GM12878 (cell line): ENCODE measurements at regions not wholly inside any gene's neighbourhood (a gene's known extent, or its start where the extent isn't known, plus 50 kb on each side); places are given as distances from the start of the nearest gene placed in this dataset.
A peak's percentile ranks its signal among the peaks of the same experiment; 100 is the strongest.

Experiments used
- ATAC-seq: fragments of 200-7000 bp; cut with Tn5 transposase; 3 replicates; pipeline ENCODE4 v1.9.1; 2020; ENCODE audit warnings: mild to moderate bottlenecking, moderate library complexity
- BruUV-seq: library from RNA; stranded (reverse); fragments of 400-500 nt; replicated peaks from 2 replicates; lab custom pipeline; 2021; lab: Mats Ljungman, UMichigan
- CTCF ChIA-PET: fragments of 300-600 bp; sonication (Branson Sonifier 250); formaldehyde crosslinking; extraction: SDS; loops from one replicate; lab custom pipeline; 2021; ENCODE audit warnings: inconsistent platforms; lab: Yijun Ruan, JAX
- POLR2A ChIA-PET: fragments of 350-600 bp; formaldehyde crosslinking; extraction: SDS; loops from one replicate; lab custom pipeline; 2021; ENCODE audit warnings: inconsistent platforms; lab: Charles Lee
- RAD21 ChIA-PET: fragments of 300-600 bp; sonication (Branson Sonifier 250); formaldehyde crosslinking; loops from one replicate; lab custom pipeline; 2023; ENCODE audit warnings: antibody characterized with exemption; ENCODE audit not compliant: unreplicated experiment; lab: Charles Lee
- SMC1A ChIA-PET: fragments of 300-600 bp; sonication (Branson Sonifier 250); formaldehyde crosslinking; loops from one replicate; lab custom pipeline; 2023; ENCODE audit not compliant: unreplicated experiment, uncharacterized antibody; lab: Charles Lee
- DNase-seq: peaks from one replicate; pipeline ENCODE4 v3.0.0-alpha.2; 2011; ENCODE audit warnings: low read depth, low spot score
- FAIRE-seq: peaks from 3 replicates; lab custom pipeline; 2011; peaks lifted over from hg19 to GRCh38; lab: Jason Lieb, UNC
- H2AFZ ChIP-seq: 2 replicates; pipeline ENCODE4 v1.6.0; 2011; ENCODE audit warnings: low read depth, low read length, control low read depth; ENCODE audit not compliant: control insufficient read depth
- H3K27ac ChIP-seq: 2 replicates; pipeline ENCODE4 v1.5.1; 2011; ENCODE audit warnings: control low read depth; ENCODE audit not compliant: control insufficient read depth, insufficient read depth
- H3K27me3 ChIP-seq, 2 experiments: replicated peaks in 1 of 2; 2 replicates each; pipeline versions ENCODE4 v1.6.0 to v1.6.1; 2011; ENCODE audit warnings: low read length in 1 of 2; ENCODE audit not compliant: control insufficient read depth in 2 of 2, insufficient read depth in 2 of 2
- H3K36me3 ChIP-seq, 2 experiments: 2 replicates each; pipeline ENCODE4 v1.5.1; 2011; ENCODE audit warnings: low read length in 1 of 2; ENCODE audit not compliant: control insufficient read depth in 2 of 2, insufficient read depth in 2 of 2
- H3K4me1 ChIP-seq: 2 replicates; pipeline ENCODE4 v1.6.1; 2011; ENCODE audit warnings: mild to moderate bottlenecking, low read length, moderate library complexity, mixed read lengths; ENCODE audit not compliant: control insufficient read depth, insufficient read depth
- H3K4me2 ChIP-seq: 2 replicates; pipeline ENCODE4 v1.6.0; 2011; ENCODE audit warnings: control low read depth; ENCODE audit not compliant: control insufficient read depth, insufficient read depth
- H3K4me3 ChIP-seq: fragments of 200-600 bp; sonication (generic); 2 replicates; pipeline ENCODE4 v1.5.1; 2016
- H3K79me2 ChIP-seq: 2 replicates; pipeline ENCODE4 v1.6.0; 2011; ENCODE audit warnings: low read length; ENCODE audit not compliant: control insufficient read depth, insufficient read depth
- H3K9ac ChIP-seq: 2 replicates; pipeline ENCODE4 v1.8.0; 2011; ENCODE audit warnings: low read length, control low read depth, mixed read lengths; ENCODE audit not compliant: control insufficient read depth, insufficient read depth
- H3K9me3 ChIP-seq: replicated peaks from 3 replicates; pipeline ENCODE4 v1.5.1; 2011; ENCODE audit warnings: mild to moderate bottlenecking, low read length; ENCODE audit not compliant: control insufficient read depth, insufficient read depth
- H4K20me1 ChIP-seq: 2 replicates; pipeline ENCODE4 v1.6.0; 2011; ENCODE audit not compliant: control insufficient read depth, insufficient read depth
- CBFB ChIP-seq: IDR thresholded peaks from 2 replicates; pipeline ENCODE4 v1.6.1; 2016; ENCODE audit warnings: antibody characterized with exemption, low read depth
- CEBPZ ChIP-seq: fragments of 150-350 bp; IDR thresholded peaks from 2 replicates; pipeline ENCODE4 v1.6.1; 2016; ENCODE audit warnings: low read depth, low read length
- CHD2 ChIP-seq: IDR thresholded peaks from 2 replicates; pipeline ENCODE4 v1.6.1; 2011; ENCODE audit warnings: low read depth, low read length, improper control_type of control experiment, borderline replicate concordance
- IRF3 ChIP-seq: fragments of 450-650 bp; IDR thresholded peaks from 2 replicates; pipeline ENCODE4 v1.6.1; 2014; ENCODE audit warnings: mild to moderate bottlenecking
- MEF2B ChIP-seq: fragments of 450-650 bp; IDR thresholded peaks from 2 replicates; pipeline ENCODE4 v1.6.1; 2018; ENCODE audit warnings: mild to moderate bottlenecking, moderate library complexity; ENCODE audit not compliant: partially characterized antibody, poor library complexity, severe bottlenecking
- MYB ChIP-seq: fragments of 150-350 bp; IDR thresholded peaks from 2 replicates; pipeline ENCODE4 v1.6.1; 2014; ENCODE audit warnings: mild to moderate bottlenecking, low read depth, low read length, borderline replicate concordance
- NFYA ChIP-seq: IDR thresholded peaks from 2 replicates; pipeline ENCODE4 v1.6.1; 2011; ENCODE audit warnings: low read depth, mild to moderate bottlenecking, low read length, improper control_type of control experiment, borderline replicate concordance
- NR2F1 ChIP-seq: fragments of 450-650 bp; conservative IDR thresholded peaks from 2 replicates; pipeline ENCODE4 v1.6.1; 2017; ENCODE audit warnings: mild to moderate bottlenecking
- RB1 ChIP-seq: fragments of 450-650 bp; formaldehyde crosslinking; IDR thresholded peaks from 2 replicates; pipeline ENCODE4 v1.6.1; 2017; ENCODE audit warnings: mild to moderate bottlenecking, borderline replicate concordance
- RBBP5 ChIP-seq: fragments of 200-600 bp; sonication (generic); conservative IDR thresholded peaks from 2 replicates; pipeline ENCODE4 v1.6.1; 2016
- SREBF1 ChIP-seq: IDR thresholded peaks from 2 replicates; pipeline ENCODE4 v1.6.1; 2012; ENCODE audit warnings: mild to moderate bottlenecking, low read length
- STAT3 ChIP-seq: IDR thresholded peaks from 2 replicates; pipeline ENCODE4 v1.6.1; 2011; ENCODE audit warnings: low read depth, low read length, improper control_type of control experiment
- ZNF384 ChIP-seq: IDR thresholded peaks from 2 replicates; pipeline ENCODE4 v1.6.1; 2012; ENCODE audit warnings: low read depth, mild to moderate bottlenecking, low read length, improper control_type of control experiment, borderline replicate concordance
- WGBS: methylation state at CpG from one replicate; pipeline ENCODE4 v1.1.6; 2016; ENCODE audit warnings: low lambda C conversion rate; ENCODE audit not compliant: insufficient replicate concordance, insufficient coverage; ENCODE audit errors: missing lambda C conversion rate; 5-methylcytosine and 5-hydroxymethylcytosine counted together
- in situ Hi-C: fragments of 300-500 bp; cut with MboI; formaldehyde crosslinking; loops from 9 replicates; pipeline ENCODE4 v1.14.3; 2018; ENCODE audit warnings: mixed read lengths
- intact Hi-C: fragments of 100-400 bp; cut with micrococcal nuclease; formaldehyde crosslinking; loops from one replicate; pipeline ENCODE4 v1.14.2; 2022; ENCODE audit not compliant: unreplicated experiment

- FAIRE-seq (no peak), DNase-seq (no peak), ATAC-seq (peak; percentile 37)
- intact Hi-C loops = no loop called here
- no peak overlapping the region for H3K27ac ChIP-seq
- no peak overlapping the region for H3K4me2 ChIP-seq
- H4K20me1 ChIP-seq = no peaks in the 10 kb centered on the region
- CTCF ChIA-PET = interaction anchor here (1.4 to 4.0 kb wide), 6 partner anchors 10 to 123 kb away, joined by 7 to 24 read pairs (median 14); no protein-coding TSS in a partner anchor
- no peaks in the 10 kb centered on the region for H3K79me2 ChIP-seq
- 33% methylated on average over 12 of the region's 12 CpGs for WGBS
- no peaks in the 10 kb centered on the region for H3K36me3 ChIP-seq
- peaks cover 3% of the 10 kb centered on the region; the same call in 1 of the 2 replicates for H3K4me1 ChIP-seq
- BruUV-seq = no TSS peak
- RAD21 ChIA-PET = interaction anchor here (1.2 to 4.6 kb wide), 3 partner anchors 60 to 124 kb away, joined by 5 to 19 read pairs (median 19); no protein-coding TSS in a partner anchor
- H3K27me3 ChIP-seq = peaks cover 0 to 2% of the 10 kb centered on the region in 2 experiments; a peak in 1 of 4 replicates
- TF ChIP-seq CBFB (no peak), STAT3 (no peak), MEF2B (peak; percentile 75), ZNF384 (no peak), RB1 (no peak)
- SMC1A ChIA-PET = interaction anchor here (1.6 kb wide), 1 partner anchor 123 kb away, joined by 4 read pairs; no protein-coding TSS in a partner anchor
- no peak overlapping the region for H3K4me3 ChIP-seq
- H2AFZ ChIP-seq = no peak overlapping the region
- H3K9ac ChIP-seq = no peak overlapping the region
- in situ Hi-C loops = loop anchor here (5.0 kb wide), 1 partner anchor 115 kb away; no protein-coding TSS in a partner anchor
- POLR2A ChIA-PET = no interaction called here
- no peaks in the 10 kb centered on the region for H3K9me3 ChIP-seq
These were observed 120.7 kb upstream of the GSE1 start for GRCh38 chr16:85492295-85492864.

- DNase-seq (no peak), FAIRE-seq (no peak), ATAC-seq (no peak)
- H3K9me3 ChIP-seq = no peaks in the 10 kb centered on the region
- H3K79me2 ChIP-seq = no peaks in the 10 kb centered on the region
- H3K4me3 ChIP-seq = no peak overlapping the region
- no peak overlapping the region for H3K27ac ChIP-seq
- POLR2A ChIA-PET = interaction anchor here (0.6 kb wide), 3 partner anchors 58 to 100 kb away, joined by 4 to 6 read pairs (median 4); no protein-coding TSS in a partner anchor
- RAD21 ChIA-PET = no interaction called here
- H3K4me2 ChIP-seq = no peak overlapping the region
- no peak overlapping the region for H2AFZ ChIP-seq
- intact Hi-C loops (no loop called here), in situ Hi-C loops (loop anchor here (5.0 kb wide), 1 partner anchor 113 kb away; no protein-coding TSS in a partner anchor)
- no peak overlapping the region for H3K9ac ChIP-seq
- no peaks in the 10 kb centered on the region for H3K27me3 ChIP-seq
- BruUV-seq = no TSS peak
- peaks cover 3% of the 10 kb centered on the region; the same call in 1 of the 2 replicates for H3K4me1 ChIP-seq
- SMC1A ChIA-PET = interaction anchor here (1.2 kb wide), 1 partner anchor 116 kb away, joined by 4 read pairs; no protein-coding TSS in a partner anchor
- no peaks in the 10 kb centered on the region for H3K36me3 ChIP-seq
- CTCF ChIA-PET = interaction anchor here (0.8 to 2.5 kb wide), 3 partner anchors 71 to 121 kb away, joined by 3 to 17 read pairs (median 4); no protein-coding TSS in a partner anchor
- WGBS = 7% methylated on average over 1 of the region's 1 CpG
- H4K20me1 ChIP-seq = no peaks in the 10 kb centered on the region
- no peak for TF ChIP-seq RBBP5
- no peak for TF ChIP-seq CEBPZ
- TF ChIP-seq NR2F1 = no peak
- TF ChIP-seq CBFB = no peak
- no peak for TF ChIP-seq SREBF1
- no peak for TF ChIP-seq CHD2
- TF ChIP-seq MYB = no peak
- no peak for TF ChIP-seq IRF3
- TF ChIP-seq NFYA = no peak
These were observed 118.8 kb upstream of the GSE1 start for GRCh38 chr16:85494315-85494714.
